ENCODE measurements at regions not wholly inside any gene's neighbourhood (a gene's known extent, or its start where the extent isn't known, plus 50 kb on each side); places are given as distances from the start of the nearest gene placed in this dataset.
"Not testable (repeated sequence)": the region's sequence is repeated elsewhere in the genome, so short reads cannot be mapped to it uniquely, and the experiment has no call there.

DNA sequence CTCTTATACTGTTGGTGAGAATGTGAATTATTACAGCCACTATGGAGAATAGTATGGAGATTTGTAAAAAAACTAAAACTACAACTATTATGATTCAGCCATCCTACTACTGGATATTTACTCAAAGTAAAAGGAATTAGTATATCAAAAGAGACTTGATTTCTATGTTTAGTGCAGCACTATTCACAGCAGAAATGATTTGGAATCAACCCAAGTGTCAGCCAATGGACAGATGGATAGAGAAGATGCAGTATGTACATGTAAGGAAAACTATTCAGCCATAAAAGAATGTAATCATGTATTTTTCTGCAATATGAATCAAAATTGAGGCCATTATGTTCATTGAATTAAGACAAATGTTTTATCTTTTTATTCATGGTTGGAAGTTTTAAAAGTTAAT is 1705.5 kb downstream of the SLITRK1 start:
- Histone ChIP-seq H3K27ac (no peak overlapping the region), H3K4me1 (peaks cover 0 to 5% (median 0%) of the 10 kb centered on the region in 4 donors), H3K4me3 (no peak overlapping the region), H3K27me3 (no peaks in the 10 kb centered on the region), H3K9me3 (no peaks in the 10 kb centered on the region), H3K36me3 (no peaks in the 10 kb centered on the region)
- DNase-seq, result no peak
- intact Hi-C loops (cut with DNase I), result no loop called here
- TF ChIP-seq EP300 (IDR thresholded peaks at IDR 0.05) (no peak), POLR2AphosphoS5 (IDR thresholded peaks at IDR 0.05) (no peak), POLR2A (IDR thresholded peaks at IDR 0.05) (no peak)
- TF ChIP-seq, protein P1, sequence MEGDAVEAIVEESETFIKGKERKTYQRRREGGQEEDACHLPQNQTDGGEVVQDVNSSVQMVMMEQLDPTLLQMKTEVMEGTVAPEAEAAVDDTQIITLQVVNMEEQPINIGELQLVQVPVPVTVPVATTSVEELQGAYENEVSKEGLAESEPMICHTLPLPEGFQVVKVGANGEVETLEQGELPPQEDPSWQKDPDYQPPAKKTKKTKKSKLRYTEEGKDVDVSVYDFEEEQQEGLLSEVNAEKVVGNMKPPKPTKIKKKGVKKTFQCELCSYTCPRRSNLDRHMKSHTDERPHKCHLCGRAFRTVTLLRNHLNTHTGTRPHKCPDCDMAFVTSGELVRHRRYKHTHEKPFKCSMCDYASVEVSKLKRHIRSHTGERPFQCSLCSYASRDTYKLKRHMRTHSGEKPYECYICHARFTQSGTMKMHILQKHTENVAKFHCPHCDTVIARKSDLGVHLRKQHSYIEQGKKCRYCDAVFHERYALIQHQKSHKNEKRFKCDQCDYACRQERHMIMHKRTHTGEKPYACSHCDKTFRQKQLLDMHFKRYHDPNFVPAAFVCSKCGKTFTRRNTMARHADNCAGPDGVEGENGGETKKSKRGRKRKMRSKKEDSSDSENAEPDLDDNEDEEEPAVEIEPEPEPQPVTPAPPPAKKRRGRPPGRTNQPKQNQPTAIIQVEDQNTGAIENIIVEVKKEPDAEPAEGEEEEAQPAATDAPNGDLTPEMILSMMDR (IDR thresholded peaks at IDR 0.05), result no peak

DNA sequence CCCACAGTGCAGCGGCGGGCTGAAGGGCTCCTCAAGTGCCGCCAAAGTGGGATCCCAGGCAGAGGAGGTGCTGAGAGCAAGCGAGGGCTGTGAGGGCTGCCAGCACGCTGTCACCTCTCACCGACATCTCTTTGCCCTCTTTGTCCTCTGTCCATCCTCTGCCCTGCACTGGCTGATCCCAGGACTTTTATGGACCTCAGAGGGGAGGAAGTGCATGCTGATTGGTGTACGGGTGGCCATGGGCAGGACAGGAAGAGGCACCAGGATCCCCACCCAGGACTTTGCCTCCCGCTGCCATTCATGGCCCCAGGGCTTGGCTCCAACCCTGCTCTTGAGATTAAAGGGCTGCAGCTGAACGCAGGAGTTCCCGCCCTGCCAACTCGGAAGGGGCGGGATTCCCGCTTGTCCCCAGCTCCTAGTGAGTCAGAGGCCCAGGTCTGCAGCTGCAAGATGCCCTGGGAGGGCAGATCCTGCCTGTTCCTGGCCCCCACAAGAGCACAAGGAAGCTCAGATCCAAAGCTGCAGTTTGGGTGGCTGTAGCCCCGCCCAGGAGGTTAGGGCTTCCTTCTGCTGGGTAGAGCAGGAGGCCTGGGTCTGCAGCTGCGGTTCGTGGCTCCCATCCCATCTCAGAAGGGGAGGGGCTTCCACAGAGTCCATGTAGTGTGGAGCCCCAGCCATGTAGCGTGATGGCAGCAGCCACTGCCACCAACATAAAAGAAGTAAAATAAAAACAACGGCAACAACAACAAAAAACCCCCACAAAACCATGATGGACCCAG is 1716.7 kb downstream of the SLITRK1 start:
- no peak overlapping the region for H3K27ac ChIP-seq
- no peaks in the 10 kb centered on the region for H3K36me3 ChIP-seq
- H3K4me3 ChIP-seq, result no peak overlapping the region
- intact Hi-C loops (cut with DNase I), result no loop called here
- H3K4me1 ChIP-seq, result no peaks in the 10 kb centered on the region
- peak; percentile 39 for DNase-seq
- H3K27me3 ChIP-seq, result no peaks in the 10 kb centered on the region
- TF ChIP-seq POLR2A (IDR thresholded peaks at IDR 0.05) (no peak), POLR2AphosphoS5 (IDR thresholded peaks at IDR 0.05) (no peak), EP300 (IDR thresholded peaks at IDR 0.05) (no peak)
- TF ChIP-seq, protein P1 (IDR thresholded peaks at IDR 0.05), result no peak
- WGBS, 2 donors, result 90 to 91% methylated on average over 18 of the region's 18 CpGs
- H3K9me3 ChIP-seq, result no peaks in the 10 kb centered on the region

DNA sequence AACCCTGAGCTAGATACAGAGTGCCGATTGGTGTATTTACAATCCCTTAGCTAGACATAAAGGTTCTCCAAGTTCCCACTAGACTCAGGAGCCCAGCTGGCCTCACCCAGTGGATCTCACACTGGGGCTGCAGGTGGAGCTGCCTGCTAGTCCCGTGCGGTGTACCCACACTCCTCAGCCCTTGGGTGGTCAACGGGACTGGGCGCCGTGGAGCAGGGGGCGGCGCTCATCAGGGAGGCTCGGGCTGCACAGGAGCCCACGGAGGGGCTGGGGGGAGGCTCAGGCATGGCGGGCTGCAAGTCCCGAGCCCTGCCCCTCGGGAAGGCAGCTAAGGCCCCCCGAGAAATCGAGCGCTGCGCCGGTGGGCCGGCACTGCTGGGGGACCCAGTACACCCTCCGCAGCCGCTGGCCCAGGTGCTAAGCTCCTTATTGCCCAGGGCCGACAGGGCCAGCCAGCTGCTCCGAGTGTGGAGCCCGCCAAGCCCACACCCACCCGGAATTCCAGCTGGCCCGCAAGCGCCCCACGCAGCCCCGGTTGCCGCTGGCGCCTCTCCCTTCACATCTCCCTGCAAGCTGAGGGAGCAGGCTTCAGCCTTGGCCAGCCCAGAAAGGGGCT is 1717.4 kb downstream of the SLITRK1 start:
- intact Hi-C loops (cut with DNase I); H3K27ac ChIP-seq; DNase-seq; H3K36me3 ChIP-seq; H3K27me3 ChIP-seq; H3K4me3 ChIP-seq; H3K9me3 ChIP-seq; H3K4me1 ChIP-seq: not testable (repeated sequence)
- 89 to 94% methylated on average over 31 of the region's 31 CpGs for WGBS, 2 donors

DNA sequence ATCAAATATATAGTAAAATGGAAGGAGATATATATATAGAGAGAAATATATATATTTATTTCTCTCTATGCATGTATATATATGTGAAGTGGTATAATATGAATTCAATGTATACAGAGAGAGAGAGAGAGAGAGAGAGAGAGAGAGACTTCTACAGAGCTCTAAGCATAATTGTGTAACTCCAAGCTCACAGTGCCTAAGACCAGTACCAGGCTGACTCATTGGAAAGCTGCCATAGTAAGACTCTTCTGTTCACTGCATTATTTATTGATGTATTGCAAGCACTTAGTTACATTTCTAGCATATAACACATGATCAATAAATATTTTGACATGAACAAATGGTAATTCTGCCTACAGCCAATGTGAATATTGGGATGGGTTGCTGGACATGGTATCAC is 1734.7 kb downstream of the SLITRK1 start:
- Histone ChIP-seq H3K27me3 (no peaks in the 10 kb centered on the region), H3K27ac (no peak overlapping the region), H3K9me3 (no peaks in the 10 kb centered on the region), H3K36me3 (no peaks in the 10 kb centered on the region), H3K4me3 (no peak overlapping the region), H3K4me1 (no peaks in the 10 kb centered on the region)
- TF ChIP-seq POLR2AphosphoS5 (IDR thresholded peaks at IDR 0.05) (no peak), POLR2A (IDR thresholded peaks at IDR 0.05) (no peak), EP300 (IDR thresholded peaks at IDR 0.05) (no peak)
- TF ChIP-seq, protein P1 (IDR thresholded peaks at IDR 0.05), result no peak
- intact Hi-C loops (cut with DNase I), result no loop called here
- no peak for DNase-seq

DNA sequence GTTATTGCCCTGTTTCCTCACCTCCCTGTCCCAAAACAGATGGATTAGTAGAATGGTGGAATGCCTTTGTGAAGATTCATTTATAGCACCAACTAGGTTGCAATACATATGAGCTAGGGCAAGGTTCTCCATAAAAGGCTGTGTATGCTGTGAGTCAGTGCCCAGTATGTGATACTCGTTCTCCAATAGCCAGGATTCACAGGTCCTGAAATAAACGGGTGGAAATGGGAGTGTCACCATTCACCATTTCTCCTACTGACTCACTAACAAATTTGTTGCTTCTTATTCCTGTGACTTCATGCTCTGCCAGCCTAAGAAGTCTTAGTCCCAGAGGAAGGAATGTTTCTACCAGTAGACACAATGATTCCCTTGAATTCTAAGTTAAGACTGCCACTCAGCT is 1745.4 kb downstream of the SLITRK1 start:
- intact Hi-C loops (cut with DNase I), result no loop called here
- TF ChIP-seq EP300 (IDR thresholded peaks at IDR 0.05) (no peak), POLR2A (IDR thresholded peaks at IDR 0.05) (no peak), POLR2AphosphoS5 (IDR thresholded peaks at IDR 0.05) (no peak)
- TF ChIP-seq, protein P1 (IDR thresholded peaks at IDR 0.05), result no peak
- 66 to 84% methylated on average over 2 of the region's 2 CpGs for WGBS, 2 donors
- Histone ChIP-seq H3K9me3 (no peaks in the 10 kb centered on the region), H3K27me3 (no peaks in the 10 kb centered on the region), H3K4me3 (no peak overlapping the region), H3K4me1 (no peaks in the 10 kb centered on the region), H3K27ac (no peak overlapping the region), H3K36me3 (no peaks in the 10 kb centered on the region)
- no peak for DNase-seq

Measured in sigmoid colon (tissue), 6 donors.